ENCODE measurements at regions not wholly inside any gene's neighbourhood (a gene's known extent, or its start where the extent isn't known, plus 50 kb on each side); places are given as distances from the start of the nearest gene placed in this dataset.

DNA sequence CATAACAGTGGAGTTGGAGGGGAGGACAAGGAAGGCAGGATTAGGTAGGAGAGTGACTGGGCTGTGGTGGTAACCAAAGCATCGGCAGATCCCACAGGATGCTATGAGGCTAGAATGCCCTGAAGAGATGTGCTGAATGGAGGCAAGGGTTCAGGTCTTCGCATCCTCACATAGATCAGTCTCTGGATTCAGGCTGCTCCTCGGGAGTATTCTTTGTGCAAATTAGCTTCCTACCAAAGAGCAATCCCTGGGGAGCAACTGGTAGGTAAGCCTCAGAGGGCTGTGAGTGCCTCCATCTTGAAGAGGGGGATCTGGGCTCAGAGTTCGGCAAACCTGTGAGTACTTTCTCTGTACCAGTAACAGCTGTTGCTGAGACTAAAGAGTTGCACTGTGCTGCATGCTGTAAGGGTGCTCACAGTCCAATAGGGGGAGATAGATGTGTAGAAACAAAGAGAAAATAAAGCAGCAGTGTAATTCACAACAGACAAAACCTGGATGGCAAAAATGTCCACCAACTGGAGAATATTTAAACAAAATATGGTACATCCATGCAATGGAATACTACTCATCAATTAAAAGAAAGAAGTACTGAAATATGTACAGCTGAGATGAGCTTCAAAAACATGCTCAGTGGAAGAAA is 322.4 kb upstream of the DEPDC1 start:
- no peak overlapping the region for H3K4me3 ChIP-seq (ENCODE audit: low read depth, low read length)
- TF ChIP-seq, protein P1, sequence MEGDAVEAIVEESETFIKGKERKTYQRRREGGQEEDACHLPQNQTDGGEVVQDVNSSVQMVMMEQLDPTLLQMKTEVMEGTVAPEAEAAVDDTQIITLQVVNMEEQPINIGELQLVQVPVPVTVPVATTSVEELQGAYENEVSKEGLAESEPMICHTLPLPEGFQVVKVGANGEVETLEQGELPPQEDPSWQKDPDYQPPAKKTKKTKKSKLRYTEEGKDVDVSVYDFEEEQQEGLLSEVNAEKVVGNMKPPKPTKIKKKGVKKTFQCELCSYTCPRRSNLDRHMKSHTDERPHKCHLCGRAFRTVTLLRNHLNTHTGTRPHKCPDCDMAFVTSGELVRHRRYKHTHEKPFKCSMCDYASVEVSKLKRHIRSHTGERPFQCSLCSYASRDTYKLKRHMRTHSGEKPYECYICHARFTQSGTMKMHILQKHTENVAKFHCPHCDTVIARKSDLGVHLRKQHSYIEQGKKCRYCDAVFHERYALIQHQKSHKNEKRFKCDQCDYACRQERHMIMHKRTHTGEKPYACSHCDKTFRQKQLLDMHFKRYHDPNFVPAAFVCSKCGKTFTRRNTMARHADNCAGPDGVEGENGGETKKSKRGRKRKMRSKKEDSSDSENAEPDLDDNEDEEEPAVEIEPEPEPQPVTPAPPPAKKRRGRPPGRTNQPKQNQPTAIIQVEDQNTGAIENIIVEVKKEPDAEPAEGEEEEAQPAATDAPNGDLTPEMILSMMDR (IDR thresholded peaks at IDR 0.05; ENCODE audit: insufficient read depth, low read depth, low read length) = peak; percentile 41
- peak; percentile 4 for DNase-seq (ENCODE audit: low read depth)

DNA sequence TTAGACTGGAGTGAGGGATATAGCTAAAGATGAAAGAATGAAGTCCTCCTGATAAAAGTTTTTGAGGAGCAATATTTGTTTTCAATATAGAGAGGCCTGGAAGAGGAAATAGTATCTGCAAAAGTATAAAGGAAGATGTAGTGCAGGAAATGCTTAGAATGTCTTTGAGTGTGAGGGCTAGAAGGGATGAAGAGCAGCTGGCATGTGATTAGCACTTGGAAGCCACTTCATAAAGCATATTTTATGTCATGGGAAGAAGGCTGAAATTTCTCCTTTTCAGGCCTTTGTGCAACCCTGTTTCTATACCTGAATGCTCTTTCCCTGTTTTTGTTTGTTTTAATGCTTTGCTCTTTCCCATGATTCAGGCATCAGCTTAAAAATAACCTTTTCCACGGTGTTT is 323.3 kb upstream of the DEPDC1 start:
- no peak overlapping the region for H3K4me3 ChIP-seq (ENCODE audit: low read depth, low read length)
- TF ChIP-seq, protein P1 (IDR thresholded peaks at IDR 0.05; ENCODE audit: insufficient read depth, low read depth, low read length) = no peak
- DNase-seq (ENCODE audit: low read depth) = no peak

DNA sequence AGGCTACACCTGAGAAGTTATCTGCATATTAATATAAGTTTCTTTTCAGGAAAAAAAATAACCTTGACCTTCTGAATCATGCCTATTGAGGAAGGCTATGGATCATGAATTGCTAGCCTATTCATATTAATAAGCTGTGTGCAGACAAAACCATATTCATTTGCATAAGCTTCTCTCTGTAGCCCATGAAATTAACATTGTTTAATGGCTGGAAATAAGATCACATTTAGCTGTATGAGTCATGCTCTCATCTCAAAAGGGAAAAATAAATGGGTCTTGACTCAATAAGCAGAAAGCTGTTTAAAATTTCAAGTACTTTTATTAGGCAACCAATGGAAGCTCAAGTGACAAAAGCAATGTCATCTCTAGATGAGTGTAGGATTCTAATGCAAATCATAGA is 330.0 kb upstream of the DEPDC1 start:
- TF ChIP-seq, protein P1 (IDR thresholded peaks at IDR 0.05; ENCODE audit: insufficient read depth, low read depth, low read length) = no peak
- no peak overlapping the region for H3K4me3 ChIP-seq (ENCODE audit: low read depth, low read length)
- no peak for DNase-seq (ENCODE audit: low read depth)

DNA sequence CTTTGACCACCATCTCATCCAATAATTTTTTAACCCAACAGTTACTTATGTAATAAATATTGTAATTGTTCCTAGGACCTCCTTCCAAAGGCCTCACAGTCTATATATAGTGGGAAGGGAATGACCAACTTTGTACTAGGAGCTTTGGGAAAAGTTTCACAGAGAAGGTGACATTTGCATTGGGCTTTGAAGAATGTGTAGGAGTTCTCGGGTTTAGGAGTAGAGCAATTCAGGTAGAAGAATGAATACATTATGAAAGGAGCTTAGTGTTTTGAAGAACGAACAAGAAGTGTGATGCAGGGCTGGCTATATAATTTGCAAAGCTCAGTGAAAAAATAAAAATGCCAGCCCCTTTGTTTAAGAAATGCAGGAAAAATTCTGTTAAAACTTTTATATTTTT is 330.4 kb upstream of the DEPDC1 start:
- DNase-seq (ENCODE audit: low read depth) = no peak
- TF ChIP-seq, protein P1 (IDR thresholded peaks at IDR 0.05; ENCODE audit: insufficient read depth, low read depth, low read length) = no peak
- H3K4me3 ChIP-seq (ENCODE audit: low read depth, low read length) = no peak overlapping the region

DNA sequence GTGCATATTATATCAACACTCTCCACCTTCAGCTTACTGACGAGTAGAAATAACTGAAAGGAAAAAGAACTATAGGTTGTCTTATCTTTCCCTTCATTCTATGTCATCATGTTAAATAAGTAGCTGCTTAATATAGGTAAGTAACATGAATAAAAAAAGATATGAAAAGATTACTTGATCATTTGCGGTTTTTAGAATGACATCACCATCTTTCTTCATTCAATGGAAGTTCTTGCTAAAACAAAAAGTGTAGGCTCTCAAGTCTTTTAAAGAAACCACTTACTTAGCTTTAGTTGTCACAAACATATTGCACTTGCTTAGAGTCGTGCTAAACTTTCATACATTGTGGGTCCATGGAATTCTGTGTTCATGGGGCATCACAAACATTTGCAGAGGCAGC is 331.1 kb upstream of the DEPDC1 start:
- TF ChIP-seq, protein P1 (IDR thresholded peaks at IDR 0.05; ENCODE audit: insufficient read depth, low read depth, low read length) = no peak
- no peak for DNase-seq (ENCODE audit: low read depth)
- H3K4me3 ChIP-seq (ENCODE audit: low read depth, low read length) = no peak overlapping the region

DNA sequence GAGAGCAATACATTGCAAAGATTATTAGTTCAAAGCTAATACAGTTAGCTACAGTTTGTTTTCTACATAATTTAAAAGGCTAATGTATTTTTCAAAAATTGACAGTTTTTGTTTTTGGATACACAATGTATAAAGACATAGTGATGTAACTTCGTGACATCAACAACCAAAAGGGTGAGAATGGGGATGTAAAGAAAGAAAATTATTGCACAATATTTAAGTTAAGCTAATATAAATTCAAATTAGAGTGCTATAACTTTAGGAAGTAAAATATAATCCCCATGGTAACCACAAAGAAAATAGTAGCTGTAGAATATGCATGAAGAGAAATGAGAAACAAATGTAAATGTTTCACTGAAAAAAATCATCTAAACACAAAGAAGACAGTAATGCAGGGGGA is 334.4 kb upstream of the DEPDC1 start:
- DNase-seq (ENCODE audit: low read depth) = no peak
- no peak overlapping the region for H3K4me3 ChIP-seq (ENCODE audit: low read depth, low read length)
- TF ChIP-seq, protein P1 (IDR thresholded peaks at IDR 0.05; ENCODE audit: insufficient read depth, low read depth, low read length) = no peak

DNA sequence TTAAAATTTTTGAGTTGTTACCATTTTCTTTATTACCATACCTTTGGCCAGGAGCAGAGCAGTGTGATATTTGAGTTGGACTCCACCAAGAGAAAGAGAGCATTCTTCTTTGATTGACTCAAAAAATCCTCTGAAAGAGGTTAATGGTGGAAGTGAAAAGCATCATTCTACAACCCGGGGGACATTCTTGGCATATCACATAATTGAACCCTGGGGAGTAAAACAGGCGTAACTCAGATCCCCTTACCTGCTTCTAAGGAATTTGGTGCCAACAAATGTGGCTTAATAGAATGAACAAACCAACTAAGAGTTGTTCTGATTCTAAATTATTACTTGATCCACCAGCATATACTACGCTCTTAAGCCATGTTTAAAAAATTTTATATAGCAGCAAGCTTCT is 351.1 kb upstream of the DEPDC1 start:
- TF ChIP-seq, protein P1 (IDR thresholded peaks at IDR 0.05; ENCODE audit: insufficient read depth, low read depth, low read length) = no peak
- DNase-seq (ENCODE audit: low read depth) = no peak
- no peak overlapping the region for H3K4me3 ChIP-seq (ENCODE audit: low read depth, low read length)
